OCI-LY3 (cell line): ENCODE measurements at regions not wholly inside any gene's neighbourhood (a gene's known extent, or its start where the extent isn't known, plus 50 kb on each side); places are given as distances from the start of the nearest gene placed in this dataset.

ENCODE experiments used
- EZH2phosphoT487 ChIP-seq: fragments of 200-600 bp; shearing (Covaris generic); IDR thresholded peaks from 2 replicates; pipeline ENCODE4 v1.6.1; 2018; ENCODE audit warnings: antibody characterized with exemption, mixed run types, low read depth
- TF ChIP-seq, protein P1 (sequence below): fragments of 200-600, 300-600 bp; sonication (generic); IDR thresholded peaks from 2 replicates; pipeline ENCODE4 v1.5.1; 2014; ENCODE audit warnings: antibody characterized with exemption, low read length, low read depth

GRCh38 chr2:104321116-104321795, 532.7 kb upstream of the POU3F3 start:
- TF ChIP-seq, protein P1, sequence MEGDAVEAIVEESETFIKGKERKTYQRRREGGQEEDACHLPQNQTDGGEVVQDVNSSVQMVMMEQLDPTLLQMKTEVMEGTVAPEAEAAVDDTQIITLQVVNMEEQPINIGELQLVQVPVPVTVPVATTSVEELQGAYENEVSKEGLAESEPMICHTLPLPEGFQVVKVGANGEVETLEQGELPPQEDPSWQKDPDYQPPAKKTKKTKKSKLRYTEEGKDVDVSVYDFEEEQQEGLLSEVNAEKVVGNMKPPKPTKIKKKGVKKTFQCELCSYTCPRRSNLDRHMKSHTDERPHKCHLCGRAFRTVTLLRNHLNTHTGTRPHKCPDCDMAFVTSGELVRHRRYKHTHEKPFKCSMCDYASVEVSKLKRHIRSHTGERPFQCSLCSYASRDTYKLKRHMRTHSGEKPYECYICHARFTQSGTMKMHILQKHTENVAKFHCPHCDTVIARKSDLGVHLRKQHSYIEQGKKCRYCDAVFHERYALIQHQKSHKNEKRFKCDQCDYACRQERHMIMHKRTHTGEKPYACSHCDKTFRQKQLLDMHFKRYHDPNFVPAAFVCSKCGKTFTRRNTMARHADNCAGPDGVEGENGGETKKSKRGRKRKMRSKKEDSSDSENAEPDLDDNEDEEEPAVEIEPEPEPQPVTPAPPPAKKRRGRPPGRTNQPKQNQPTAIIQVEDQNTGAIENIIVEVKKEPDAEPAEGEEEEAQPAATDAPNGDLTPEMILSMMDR, result no peak
- no peak for TF ChIP-seq EZH2phosphoT487
